SK-N-MC (cell line): ENCODE measurements at regions not wholly inside any gene's neighbourhood (a gene's known extent, or its start where the extent isn't known, plus 50 kb on each side); places are given as distances from the start of the nearest gene placed in this dataset.

Experiments
- EZH2 ChIP-seq: fragments of 200-600 bp; sonication (generic); IDR thresholded peaks from one replicate; pipeline ENCODE4 v1.6.1; 2017; ENCODE audit warnings: antibody characterized with exemption
- POLR2AphosphoS5 ChIP-seq: IDR thresholded peaks from 2 replicates; pipeline ENCODE4 v1.6.1; 2012; ENCODE audit warnings: mild to moderate bottlenecking, low read depth, low read length, borderline replicate concordance

DNA sequence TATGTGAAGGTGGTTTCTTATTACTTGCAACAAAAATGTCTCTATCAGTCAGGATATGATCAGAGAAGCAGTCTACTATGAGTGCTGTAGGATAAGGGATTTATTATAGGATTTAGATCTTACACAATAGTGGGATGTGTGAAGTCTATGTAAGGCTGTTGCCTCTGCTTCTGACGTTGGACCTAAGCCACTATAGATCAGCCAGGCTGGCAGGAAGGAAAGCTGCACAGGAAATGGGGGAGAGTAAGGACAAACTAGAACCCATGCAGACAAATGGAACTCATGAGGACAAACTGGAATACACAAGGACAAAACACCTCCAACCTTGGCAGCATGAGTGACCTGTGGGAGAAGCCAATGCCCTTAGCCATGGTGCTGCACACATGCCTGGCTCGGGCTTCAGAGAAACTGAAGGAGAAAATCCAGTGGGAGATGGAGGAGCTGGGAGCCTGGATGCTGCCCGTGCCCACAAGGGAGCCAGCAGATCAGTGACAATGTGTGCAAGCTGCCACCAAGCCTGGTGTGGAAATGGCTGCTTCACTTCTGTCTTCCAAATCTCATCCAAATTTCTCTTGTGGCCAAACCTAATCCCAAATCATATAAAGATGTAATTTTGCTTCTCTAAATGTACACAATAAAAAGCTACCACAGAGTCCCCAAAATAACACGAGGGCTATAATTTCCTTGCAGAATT lies 147.0 kb upstream of the PCGF5 start:
- TF ChIP-seq EZH2 (no peak), POLR2AphosphoS5 (no peak)
